AG09309 (cell line): ENCODE measurements at regions not wholly inside any gene's neighbourhood (a gene's known extent, or its start where the extent isn't known, plus 50 kb on each side); places are given as distances from the start of the nearest gene placed in this dataset.
"Not testable (repeated sequence)": the region's sequence is repeated elsewhere in the genome, so short reads cannot be mapped to it uniquely, and the experiment has no call there.

ENCODE experiments used
- DNase-seq: peaks from one replicate; pipeline ENCODE4 v3.0.0-alpha.2; 2010; ENCODE audit warnings: low read depth
- H3K4me3 ChIP-seq: 2 replicates; pipeline ENCODE4 v1.5.1; 2011; ENCODE audit warnings: mild to moderate bottlenecking, low read depth, low read length, moderate library complexity; ENCODE audit not compliant: control insufficient read depth
- CTCF ChIP-seq: IDR thresholded peaks from 2 replicates; pipeline ENCODE4 v1.5.1; 2011; ENCODE audit warnings: mild to moderate bottlenecking, low read depth, low read length, inconsistent platforms; ENCODE audit not compliant: insufficient read depth, control insufficient read depth; ENCODE audit errors: missing control alignments

- no peak for DNase-seq
- no peak overlapping the region for H3K4me3 ChIP-seq
- TF ChIP-seq CTCF: no peak
These were observed 63.5 kb upstream of the GOLGA8A start for GRCh38 chr15:34501131-34501530.

GRCh38 chr15:34496207-34496995 lies 58.8 kb upstream of the GOLGA8A start:
- DNase-seq: no peak
- H3K4me3 ChIP-seq: no peak overlapping the region
- no peak for TF ChIP-seq CTCF

GRCh38 chr15:34495707-34496106 lies 58.1 kb upstream of the GOLGA8A start:
- H3K4me3 ChIP-seq: not testable (repeated sequence)

GRCh38 chr15:34494084-34494399 lies 56.4 kb upstream of the GOLGA8A start:
- DNase-seq: no peak
- H3K4me3 ChIP-seq: no peak overlapping the region
- no peak for TF ChIP-seq CTCF

More at GRCh38 chr15:34495707-34496106, 58.1 kb upstream of the GOLGA8A start:
- DNase-seq: not testable (repeated sequence)

GRCh38 chr15:34493001-34493400 lies 55.4 kb upstream of the GOLGA8A start:
- DNase-seq: no peak
- TF ChIP-seq CTCF: no peak
- H3K4me3 ChIP-seq: no peak overlapping the region

- DNase-seq, H3K4me3 ChIP-seq: not testable (repeated sequence)
These were observed 53.9 kb upstream of the GOLGA8A start for GRCh38 chr15:34491488-34491887.

GRCh38 chr15:34490417-34491193 lies 53.0 kb upstream of the GOLGA8A start:
- no peak for DNase-seq
- TF ChIP-seq CTCF: no peak
- H3K4me3 ChIP-seq: no peak overlapping the region

GRCh38 chr15:34488973-34489959 lies 51.7 kb upstream of the GOLGA8A start:
- DNase-seq, H3K4me3 ChIP-seq: not testable (repeated sequence)
